HG03280 (cell line): ENCODE measurements at regions not wholly inside any gene's neighbourhood (a gene's known extent, or its start where the extent isn't known, plus 50 kb on each side); places are given as distances from the start of the nearest gene placed in this dataset.

Experiments used
- ATAC-seq: cut with Tn5 transposase; IDR thresholded peaks from one replicate; pipeline ENCODE4 v1.9.1; 2021; ENCODE audit warnings: mild to moderate bottlenecking, moderate library complexity; ENCODE audit not compliant: unreplicated experiment

GRCh38 chr14:50056435-50056834, 59.9 kb downstream of the VCPKMT start:
- no peak for ATAC-seq

GRCh38 chr14:50057331-50057730, 59.0 kb downstream of the VCPKMT start:
- no peak for ATAC-seq

GRCh38 chr14:50058113-50058512, 58.3 kb downstream of the VCPKMT start:
- no peak for ATAC-seq
